SK-N-MC (cell line): ENCODE measurements at regions not wholly inside any gene's neighbourhood (a gene's known extent, or its start where the extent isn't known, plus 50 kb on each side); places are given as distances from the start of the nearest gene placed in this dataset.

Source experiments
- DNase-seq: peaks from one replicate; pipeline ENCODE4 v3.0.0-alpha.2; 2011; ENCODE audit warnings: low read depth, low spot score
- H3K27ac ChIP-seq: fragments of 200-600 bp; sonication (generic); 2 replicates; pipeline ENCODE4 v1.5.1; 2016; ENCODE audit warnings: mixed run types
- H3K36me3 ChIP-seq: fragments of 200-600 bp; sonication (generic); 2 replicates; pipeline ENCODE4 v1.6.1; 2017; ENCODE audit warnings: antibody characterized with exemption, low read length, mixed read lengths; ENCODE audit not compliant: insufficient read depth
- H3K4me3 ChIP-seq: fragments of 200-600 bp; sonication (generic); 2 replicates; pipeline ENCODE4 v1.5.1; 2016
- H3K9ac ChIP-seq: fragments of 200-600 bp; sonication (generic); 2 replicates; pipeline ENCODE4 v1.8.0; 2017; ENCODE audit warnings: mixed run types, mixed read lengths; ENCODE audit not compliant: insufficient read length
- H3K9me3 ChIP-seq: fragments of 200-600 bp; sonication (generic); 2 replicates; pipeline ENCODE4 v1.6.1; 2017; ENCODE audit warnings: low read depth, mild to moderate bottlenecking, antibody characterized with exemption, low read length, moderate library complexity, mixed read lengths
- EZH2 ChIP-seq: fragments of 200-600 bp; sonication (generic); IDR thresholded peaks from one replicate; pipeline ENCODE4 v1.6.1; 2017; ENCODE audit warnings: antibody characterized with exemption
- FOXP2 ChIP-seq: optimal IDR thresholded peaks from 2 replicates; pipeline ENCODE3; 2011; ENCODE audit warnings: mild to moderate bottlenecking, moderate library complexity; ENCODE audit not compliant: insufficient read depth; ENCODE audit errors: extremely low read length, control extremely low read depth
- POLR2AphosphoS5 ChIP-seq: IDR thresholded peaks from 2 replicates; pipeline ENCODE4 v1.6.1; 2012; ENCODE audit warnings: mild to moderate bottlenecking, low read depth, low read length, borderline replicate concordance

DNA sequence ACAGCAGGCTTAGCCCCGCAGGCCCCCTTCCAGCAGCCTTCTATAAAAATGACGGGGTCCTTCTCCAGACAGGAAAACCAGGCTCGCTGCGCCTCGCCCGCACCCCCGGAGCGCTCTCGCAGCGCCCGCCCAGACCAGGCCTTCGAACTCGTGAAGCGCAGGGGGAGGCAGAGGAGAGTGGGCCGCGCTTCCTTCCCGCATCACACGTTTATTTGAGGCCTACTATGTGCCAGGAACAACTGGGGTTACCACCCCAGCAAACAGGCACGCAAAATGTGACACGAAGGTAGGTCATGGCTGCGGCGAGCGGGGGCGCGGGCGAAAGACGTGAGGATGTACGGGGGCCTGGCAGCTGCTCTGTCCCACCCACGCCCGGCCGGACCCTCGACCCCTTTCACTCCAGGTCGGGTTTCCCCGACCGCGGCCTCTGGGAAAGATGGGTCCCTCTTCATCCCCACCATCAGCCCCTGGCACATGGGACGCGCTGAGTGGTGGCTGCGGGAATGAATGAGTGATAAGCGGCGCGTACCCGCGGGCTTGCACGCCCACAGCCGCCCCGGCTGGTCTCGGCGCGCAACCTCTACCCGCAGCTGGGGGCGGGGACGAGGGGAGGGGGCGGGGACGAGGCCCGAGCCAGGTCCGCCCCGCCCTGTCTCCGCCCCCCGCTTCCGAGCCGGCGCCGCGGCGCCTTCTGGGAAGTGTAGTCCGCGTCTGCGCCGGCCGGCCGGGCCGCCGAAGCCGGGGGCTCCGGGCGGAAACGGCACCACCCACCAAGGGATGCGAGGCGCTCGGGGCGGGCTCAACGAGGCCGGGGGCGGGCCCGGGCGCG lies 59.1 kb downstream of the ZNF467 start:
- Histone ChIP-seq H3K27ac (no peak overlapping the region), H3K9ac (no peak overlapping the region), H3K4me3 (peak overlapping the region; percentile 94), H3K36me3 (no peaks in the 10 kb centered on the region), H3K9me3 (peaks cover 4% of the 10 kb centered on the region; the same call in 1 of the 2 replicates)
- peak; percentile 18 for DNase-seq
- no peak for TF ChIP-seq FOXP2
- TF ChIP-seq POLR2AphosphoS5, result peak; percentile 23; the same call in 1 of the 2 replicates

GRCh38 chr7:149713731-149714068 lies 59.7 kb downstream of the ZNF467 start:
- Histone ChIP-seq H3K9me3 (peaks cover 4% of the 10 kb centered on the region; the same call in 1 of the 2 replicates), H3K9ac (no peak overlapping the region), H3K4me3 (no peak overlapping the region), H3K36me3 (no peaks in the 10 kb centered on the region), H3K27ac (no peak overlapping the region)
- DNase-seq, result no peak
- no peak for TF ChIP-seq FOXP2
- TF ChIP-seq POLR2AphosphoS5, result no peak
- TF ChIP-seq EZH2, result no peak

GRCh38 chr7:149713061-149713730 lies 60.2 kb downstream of the ZNF467 start:
- no peak overlapping the region for H3K27ac ChIP-seq
- no peak overlapping the region for H3K9ac ChIP-seq
- peaks cover 4% of the 10 kb centered on the region; the same call in 1 of the 2 replicates for H3K9me3 ChIP-seq
- H3K36me3 ChIP-seq, result no peaks in the 10 kb centered on the region
- no peak for TF ChIP-seq POLR2AphosphoS5
- no peak for TF ChIP-seq FOXP2
- no peak for TF ChIP-seq EZH2
- DNase-seq, result no peak
- H3K4me3 ChIP-seq, result no peak overlapping the region

DNA sequence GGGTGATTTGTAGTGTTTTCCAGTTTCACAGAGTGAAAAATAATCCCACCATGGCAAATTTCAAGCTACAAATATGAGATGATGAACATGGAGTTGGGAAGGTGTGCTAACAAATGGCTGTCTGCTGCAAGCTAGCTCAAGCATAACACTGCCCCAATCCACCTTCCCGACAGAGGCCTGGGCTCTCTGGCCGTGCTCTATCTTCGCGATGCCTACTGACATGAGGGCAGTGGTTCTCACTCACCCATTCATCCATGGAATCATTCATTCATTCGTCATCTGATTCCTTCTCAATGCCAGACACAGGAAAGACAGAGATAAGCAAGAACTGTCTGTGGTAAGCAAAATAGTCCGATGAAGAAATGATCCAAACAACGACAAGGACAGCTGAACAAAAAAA lies 65.4 kb downstream of the ZNF467 start:
- no peak overlapping the region for H3K9ac ChIP-seq
- no peak overlapping the region for H3K27ac ChIP-seq
- H3K36me3 ChIP-seq, result no peaks in the 10 kb centered on the region
- TF ChIP-seq POLR2AphosphoS5, result no peak
- TF ChIP-seq FOXP2, result no peak
- no peak for TF ChIP-seq EZH2
- no peak for DNase-seq
- H3K9me3 ChIP-seq, result peaks cover 4% of the 10 kb centered on the region; the same call in 1 of the 2 replicates
- no peak overlapping the region for H3K4me3 ChIP-seq

DNA sequence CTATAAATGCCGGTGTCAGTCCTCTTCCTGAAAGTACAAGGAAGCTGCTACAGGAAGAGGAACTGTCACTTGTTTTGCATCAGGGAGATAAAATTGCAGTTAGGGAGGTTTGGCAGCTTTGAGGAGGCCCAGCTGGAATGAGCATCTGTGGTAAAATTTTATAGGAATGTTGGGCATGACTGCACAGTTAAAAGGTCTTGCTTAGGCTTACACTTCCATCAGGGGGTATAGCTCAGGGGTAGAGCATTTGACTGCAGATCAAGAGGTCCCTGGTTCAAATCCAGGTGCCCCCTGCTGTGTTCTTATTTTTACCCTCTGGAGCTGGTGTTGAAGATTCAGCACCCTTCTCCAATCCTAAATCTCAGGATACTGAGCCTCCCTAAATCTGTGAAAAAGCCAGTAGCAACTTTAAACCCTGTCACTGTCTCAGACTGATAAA lies 65.9 kb downstream of the ZNF467 start:
- H3K9ac ChIP-seq, result no peak overlapping the region
- 0 out of 2 replicates have a peak overlapping the region, but pooled peaks have one; percentile 15 for H3K4me3 ChIP-seq
- no peaks in the 10 kb centered on the region for H3K36me3 ChIP-seq
- no peak for DNase-seq
- H3K9me3 ChIP-seq, result peaks cover 4% of the 10 kb centered on the region; the same call in 1 of the 2 replicates
- TF ChIP-seq POLR2AphosphoS5 (no peak), FOXP2 (no peak)
- H3K27ac ChIP-seq, result no peak overlapping the region

DNA sequence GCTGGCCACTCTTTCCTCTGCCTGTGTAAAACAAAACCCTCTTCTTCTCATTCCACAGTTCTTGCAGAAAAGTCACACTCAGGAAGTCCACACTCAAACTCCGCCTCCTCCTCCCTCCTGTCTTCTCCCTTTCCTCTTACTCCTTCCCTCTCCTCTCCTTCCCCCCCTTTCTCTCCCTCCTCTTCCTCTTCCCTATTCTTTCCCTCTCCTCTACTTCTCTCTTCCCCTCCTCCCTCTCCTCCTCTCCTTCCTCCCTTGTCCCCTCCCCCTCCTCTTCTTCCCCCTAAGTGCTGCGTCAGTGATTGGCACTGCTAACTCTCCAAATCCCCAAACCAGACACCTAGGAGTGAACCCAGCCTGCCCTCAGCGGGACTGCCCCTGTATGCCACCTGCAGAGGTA lies 67.0 kb downstream of the ZNF467 start:
- Histone ChIP-seq H3K36me3 (no peaks in the 10 kb centered on the region), H3K9me3 (peaks cover 4% of the 10 kb centered on the region; the same call in 1 of the 2 replicates), H3K27ac (no peak overlapping the region), H3K9ac (no peak overlapping the region), H3K4me3 (no peak overlapping the region)
- no peak for DNase-seq
- TF ChIP-seq EZH2, result no peak
- no peak for TF ChIP-seq POLR2AphosphoS5
- no peak for TF ChIP-seq FOXP2

DNA sequence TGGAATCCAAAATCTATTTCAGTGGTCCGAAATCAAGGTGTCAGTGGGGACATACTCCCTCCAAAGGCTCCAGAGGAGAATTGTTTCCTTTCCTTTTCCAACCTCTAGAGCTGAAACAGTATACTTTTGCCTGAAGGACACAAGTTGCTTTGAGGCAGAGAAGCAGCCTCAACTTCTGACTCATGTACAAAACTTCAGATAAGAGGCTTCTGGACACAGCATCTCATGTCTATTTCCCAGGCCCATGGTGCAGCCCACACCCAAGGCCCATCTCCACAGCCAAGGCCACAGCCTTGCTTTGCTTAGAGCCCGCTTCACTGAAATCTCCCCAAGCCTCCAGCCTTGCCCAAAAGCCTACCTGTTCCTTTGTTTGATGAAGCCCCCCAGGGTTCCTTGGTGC lies 68.9 kb downstream of the ZNF467 start:
- Histone ChIP-seq H3K4me3 (no peak overlapping the region), H3K36me3 (no peaks in the 10 kb centered on the region)
- DNase-seq, result no peak

DNA sequence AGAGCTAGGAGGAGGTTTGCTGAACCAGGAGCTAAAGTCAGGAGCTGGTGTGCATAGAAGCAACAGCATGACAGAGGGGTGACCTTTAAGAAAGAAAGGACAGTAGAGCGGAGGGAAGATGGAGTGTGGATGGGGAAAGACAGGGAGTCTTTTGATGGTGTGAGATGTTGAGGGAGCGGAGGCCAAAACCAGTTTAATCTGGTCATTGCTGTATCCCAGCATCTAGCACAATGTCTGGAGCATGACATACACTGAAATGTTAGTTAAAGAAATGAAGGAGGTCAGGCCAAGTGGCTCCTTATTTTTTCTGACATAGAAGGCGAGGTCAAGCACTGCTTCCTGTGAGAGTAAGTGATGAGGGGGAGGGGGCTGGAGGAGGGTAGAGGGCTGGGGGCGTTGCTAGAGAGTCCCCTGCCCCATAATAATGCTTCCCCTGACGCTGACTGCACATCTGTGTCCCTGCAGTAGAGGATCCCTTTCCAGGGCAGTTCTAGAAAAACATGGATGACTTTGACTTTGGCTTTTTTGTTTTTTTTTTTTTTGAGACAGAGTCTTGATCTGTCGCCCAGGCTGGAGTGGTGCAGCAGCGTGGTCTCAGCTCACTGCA lies 70.2 kb downstream of the ZNF467 start:
- H3K9me3 ChIP-seq, result no peaks in the 10 kb centered on the region
- no peak for TF ChIP-seq EZH2
- TF ChIP-seq POLR2AphosphoS5, result no peak
- no peak for TF ChIP-seq FOXP2
- no peak for DNase-seq

More for the DNA sequence above, 68.9 kb downstream of the ZNF467 start:
- H3K9me3 ChIP-seq, result no peaks in the 10 kb centered on the region
- TF ChIP-seq FOXP2 (no peak), POLR2AphosphoS5 (no peak), EZH2 (no peak)
- H3K27ac ChIP-seq, result no peak overlapping the region
- H3K9ac ChIP-seq, result no peak overlapping the region

More for the DNA sequence above, 70.2 kb downstream of the ZNF467 start:
- no peak overlapping the region for H3K27ac ChIP-seq
- H3K9ac ChIP-seq, result no peak overlapping the region
- H3K4me3 ChIP-seq, result no peak overlapping the region
- H3K36me3 ChIP-seq, result no peaks in the 10 kb centered on the region
